SIG-M5 treated with dmso at 0.1 percent for 504 hours (cell line): ENCODE measurements at regions not wholly inside any gene's neighbourhood (a gene's known extent, or its start where the extent isn't known, plus 50 kb on each side); places are given as distances from the start of the nearest gene placed in this dataset.
"Not testable (repeated sequence)": the region's sequence is repeated elsewhere in the genome, so short reads cannot be mapped to it uniquely, and the experiment has no call there.

Experiments
- DNase-seq: peaks from one replicate; lab custom pipeline; 2025; ENCODE audit not compliant: unreplicated experiment; lab: John Stamatoyannopoulos, UW

- not testable (repeated sequence) for DNase-seq
Measured at GRCh38 chrX:89539150-89539549, 382.6 kb upstream of the TGIF2LX start.

GRCh38 chrX:89557146-89557545 lies 364.6 kb upstream of the TGIF2LX start:
- DNase-seq = not testable (repeated sequence)

GRCh38 chrX:89562079-89562478 lies 359.6 kb upstream of the TGIF2LX start:
- DNase-seq = not testable (repeated sequence)

- not testable (repeated sequence) for DNase-seq
Measured at GRCh38 chrX:89563107-89563506, 358.6 kb upstream of the TGIF2LX start.

GRCh38 chrX:89567787-89568186 lies 353.9 kb upstream of the TGIF2LX start:
- DNase-seq = not testable (repeated sequence)

- not testable (repeated sequence) for DNase-seq
Measured at GRCh38 chrX:89581868-89582267, 339.8 kb upstream of the TGIF2LX start.

- DNase-seq = not testable (repeated sequence)
Measured at GRCh38 chrX:89631858-89632257, 289.9 kb upstream of the TGIF2LX start.

GRCh38 chrX:89635887-89636286 lies 285.8 kb upstream of the TGIF2LX start:
- not testable (repeated sequence) for DNase-seq

- DNase-seq = not testable (repeated sequence)
Measured at GRCh38 chrX:89658662-89659061, 263.0 kb upstream of the TGIF2LX start.

GRCh38 chrX:89706481-89706880 lies 215.2 kb upstream of the TGIF2LX start:
- not testable (repeated sequence) for DNase-seq

- DNase-seq = not testable (repeated sequence)
Measured at GRCh38 chrX:89707363-89707927, 214.3 kb upstream of the TGIF2LX start.

- not testable (repeated sequence) for DNase-seq
Measured at GRCh38 chrX:89734367-89734766, 187.3 kb upstream of the TGIF2LX start.

GRCh38 chrX:89756466-89756865 lies 165.2 kb upstream of the TGIF2LX start:
- DNase-seq = peak; percentile 29

GRCh38 chrX:89757767-89758166 lies 163.9 kb upstream of the TGIF2LX start:
- DNase-seq = not testable (repeated sequence)

GRCh38 chrX:89759076-89759685 lies 162.5 kb upstream of the TGIF2LX start:
- DNase-seq = not testable (repeated sequence)

GRCh38 chrX:89771639-89772038 lies 150.1 kb upstream of the TGIF2LX start:
- DNase-seq = not testable (repeated sequence)

- not testable (repeated sequence) for DNase-seq
Measured at GRCh38 chrX:89811440-89811839, 110.3 kb upstream of the TGIF2LX start.

GRCh38 chrX:89839723-89840122 lies 82.0 kb upstream of the TGIF2LX start:
- DNase-seq = not testable (repeated sequence)

GRCh38 chrX:89871662-89872061 lies 50.0 kb upstream of the TGIF2LX start:
- DNase-seq = peak; percentile 24
